Vagina (tissue), 2 donors: ENCODE measurements at regions not wholly inside any gene's neighbourhood (a gene's known extent, or its start where the extent isn't known, plus 50 kb on each side); places are given as distances from the start of the nearest gene placed in this dataset.

ENCODE experiments used
- CTCF ChIP-seq, 3 experiments: fragments of 450-650 bp in 2 of 3; fragments of 200-600 bp in 1 of 3; sonication (generic) in 1 of 3; IDR thresholded peaks; one replicate each; pipeline ENCODE4 v1.5.1; 2017 to 2019; ENCODE audit warnings: antibody characterized with exemption in 3 of 3, mild to moderate bottlenecking in 2 of 3, moderate library complexity in 2 of 3
- POLR2AphosphoS5 ChIP-seq, 2 donors: sonication (generic); formaldehyde crosslinking; IDR thresholded peaks; one replicate each; pipeline ENCODE4 v1.9.0; 2017; ENCODE audit warnings: antibody characterized with exemption in 2 of 2, mild to moderate bottlenecking in 2 of 2, low read depth in 1 of 2; ENCODE audit not compliant: insufficient read depth in 1 of 2

- no peak for TF ChIP-seq CTCF (IDR thresholded peaks at IDR 0.05)
- TF ChIP-seq POLR2AphosphoS5 (IDR thresholded peaks at IDR 0.05; ENCODE audit: insufficient read depth in 1 of 2, low read depth in 1 of 2): no peak
Measured at GRCh38 chr5:158407824-158408195, 548.9 kb upstream of the CLINT1 start.
